Natural killer cell (primary cell): ENCODE measurements at regions not wholly inside any gene's neighbourhood (a gene's known extent, or its start where the extent isn't known, plus 50 kb on each side); places are given as distances from the start of the nearest gene placed in this dataset.

Source experiments
- ATAC-seq, 3 donors: fragments of 150-1000 bp in 2 of 3; fragments of 200-7000 bp in 1 of 3; cut with Tn5 transposase; 1 replicate in 1 of 3; 2 replicates in 2 of 3; pipeline ENCODE4 v1.10.0; 2021; ENCODE audit warnings: mild to moderate bottlenecking in 2 of 3, moderate library complexity in 2 of 3
- DNase-seq, 2 donors: peaks; one replicate each; pipeline versions ENCODE4 v3.0.0 to v3.0.0-alpha.2; 2013 to 2021; ENCODE audit warnings: mixed read lengths in 1 of 2
- H3K27ac ChIP-seq: one replicate; pipeline ENCODE4 v1.5.1; 2013; ENCODE audit warnings: mild to moderate bottlenecking, low read length
- H3K27me3 ChIP-seq: one replicate; pipeline ENCODE4 v1.6.1; 2013; ENCODE audit warnings: low read length; ENCODE audit not compliant: control insufficient read depth, insufficient read depth
- H3K36me3 ChIP-seq: one replicate; pipeline ENCODE4 v1.6.1; 2013; ENCODE audit warnings: low read length; ENCODE audit not compliant: control insufficient read depth, insufficient read depth
- H3K4me1 ChIP-seq: one replicate; pipeline ENCODE4 v1.6.1; 2013; ENCODE audit warnings: low read length; ENCODE audit not compliant: control insufficient read depth, insufficient read depth
- H3K4me3 ChIP-seq: one replicate; pipeline ENCODE4 v1.5.1; 2013; ENCODE audit warnings: low read length
- H3K9me3 ChIP-seq: one replicate; pipeline ENCODE4 v1.6.1; 2013; ENCODE audit warnings: low read length; ENCODE audit not compliant: control insufficient read depth, insufficient read depth
- H3K27ac Mint-ChIP-seq, 2 donors: one replicate each; pipeline ENCODE4 v1.8.0; 2022; ENCODE audit warnings: mild to moderate bottlenecking in 2 of 2, mixed read lengths in 2 of 2, moderate library complexity in 1 of 2
- H3K27me3 Mint-ChIP-seq, 2 donors: one replicate each; pipeline ENCODE4 v1.8.0; 2022; ENCODE audit warnings: low read depth in 2 of 2, mixed read lengths in 2 of 2
- H3K36me3 Mint-ChIP-seq: one replicate; pipeline ENCODE4 v1.8.0; 2022; ENCODE audit warnings: mixed read lengths
- H3K4me1 Mint-ChIP-seq, 2 donors: one replicate each; pipeline ENCODE4 v1.8.0; 2022; ENCODE audit warnings: mixed read lengths in 2 of 2
- H3K4me3 Mint-ChIP-seq: one replicate; pipeline ENCODE4 v1.8.0; 2022; ENCODE audit warnings: mild to moderate bottlenecking, moderate library complexity, mixed read lengths
- H3K9me3 Mint-ChIP-seq, 2 donors: one replicate each; pipeline ENCODE4 v1.8.0; 2022; ENCODE audit warnings: mixed read lengths in 2 of 2
- CTCF ChIP-seq: fragments of 200-600 bp; IDR thresholded peaks from one replicate; pipeline ENCODE4 v1.8.0; 2022; ENCODE audit warnings: antibody characterized with exemption
- WGBS: methylation state at CpG from one replicate; pipeline ENCODE4 v1.1.7; 2013; ENCODE audit warnings: missing lambda C conversion rate; ENCODE audit not compliant: insufficient coverage; 5-methylcytosine and 5-hydroxymethylcytosine counted together
- intact Hi-C: fragments of 100-400 bp; cut with micrococcal nuclease; formaldehyde crosslinking; loops from one replicate; pipeline ENCODE4 v1.14.2; 2022

- Histone ChIP-seq H3K27ac (no peak overlapping the region), H3K4me1 (no peaks in the 10 kb centered on the region), H3K36me3 (no peaks in the 10 kb centered on the region), H3K9me3 (no peaks in the 10 kb centered on the region), H3K27me3 (no peaks in the 10 kb centered on the region), H3K4me3 (no peak overlapping the region)
- 83% methylated on average over 1 of the region's 1 CpG for WGBS
- no peak overlapping the region for H3K4me3 Mint-ChIP-seq
- peaks cover 3 to 6% of the 10 kb centered on the region in 2 donors for H3K9me3 Mint-ChIP-seq
- H3K4me1 Mint-ChIP-seq: no peaks in the 10 kb centered on the region
- peaks cover 0 to 5% of the 10 kb centered on the region in 2 donors for H3K27me3 Mint-ChIP-seq
- intact Hi-C loops: no loop called here
- DNase-seq (no peak), ATAC-seq (no peak)
- TF ChIP-seq CTCF: no peak
- H3K27ac Mint-ChIP-seq: no peak overlapping the region
- no peaks in the 10 kb centered on the region for H3K36me3 Mint-ChIP-seq
These were observed 485.9 kb upstream of the GOT2 start for GRCh38 chr16:59220011-59220410.

- no peak overlapping the region for H3K4me3 ChIP-seq
These were observed 482.2 kb upstream of the GOT2 start for GRCh38 chr16:59216291-59216690.

GRCh38 chr16:59214455-59214854 is 480.3 kb upstream of the GOT2 start:
- intact Hi-C loops: no loop called here
- H3K27me3 Mint-ChIP-seq: peaks cover 0 to 1% of the 10 kb centered on the region in 2 donors
- no peaks in the 10 kb centered on the region for H3K4me1 Mint-ChIP-seq
- H3K27ac Mint-ChIP-seq: no peak overlapping the region
- H3K4me3 ChIP-seq: no peak overlapping the region
- H3K36me3 ChIP-seq: no peaks in the 10 kb centered on the region
- no peaks in the 10 kb centered on the region for H3K9me3 ChIP-seq
- WGBS: no CpG with 5 or more reads among the region's 2 CpGs
- no peak overlapping the region for H3K27ac ChIP-seq
- no peaks in the 10 kb centered on the region for H3K36me3 Mint-ChIP-seq
- H3K4me3 Mint-ChIP-seq: no peak overlapping the region
- H3K9me3 Mint-ChIP-seq: peaks cover 6% of the 10 kb centered on the region in 2 donors
- H3K27me3 ChIP-seq: no peaks in the 10 kb centered on the region
- DNase-seq (no peak), ATAC-seq (no peak)
- TF ChIP-seq CTCF: no peak
- H3K4me1 ChIP-seq: no peaks in the 10 kb centered on the region

More at GRCh38 chr16:59216291-59216690, 482.2 kb upstream of the GOT2 start:
- intact Hi-C loops: no loop called here
- no peak for TF ChIP-seq CTCF
- ATAC-seq (no peak), DNase-seq (no peak)
- no peaks in the 10 kb centered on the region for H3K4me1 Mint-ChIP-seq
- Histone ChIP-seq H3K4me1 (no peaks in the 10 kb centered on the region), H3K27ac (no peak overlapping the region), H3K9me3 (no peaks in the 10 kb centered on the region), H3K36me3 (no peaks in the 10 kb centered on the region), H3K27me3 (no peaks in the 10 kb centered on the region)
- H3K27ac Mint-ChIP-seq: no peak overlapping the region
- peaks cover 3 to 6% of the 10 kb centered on the region in 2 donors for H3K9me3 Mint-ChIP-seq
- no peak overlapping the region for H3K4me3 Mint-ChIP-seq
- WGBS: 86% methylated on average over 3 of the region's 3 CpGs
- H3K36me3 Mint-ChIP-seq: no peaks in the 10 kb centered on the region
- peaks cover 0 to 5% of the 10 kb centered on the region in 2 donors for H3K27me3 Mint-ChIP-seq

GRCh38 chr16:59213952-59214351 is 479.8 kb upstream of the GOT2 start:
- H3K4me1 Mint-ChIP-seq: no peaks in the 10 kb centered on the region
- Histone ChIP-seq H3K36me3 (no peaks in the 10 kb centered on the region), H3K4me1 (no peaks in the 10 kb centered on the region), H3K27ac (no peak overlapping the region), H3K27me3 (no peaks in the 10 kb centered on the region), H3K4me3 (no peak overlapping the region), H3K9me3 (no peaks in the 10 kb centered on the region)
- intact Hi-C loops: no loop called here
- H3K27ac Mint-ChIP-seq: no peak overlapping the region
- H3K27me3 Mint-ChIP-seq: no peaks in the 10 kb centered on the region
- no peak overlapping the region for H3K4me3 Mint-ChIP-seq
- ATAC-seq (no peak), DNase-seq (no peak)
- 0% methylated on average over 1 of the region's 1 CpG for WGBS
- no peak for TF ChIP-seq CTCF
- peaks cover 6 to 7% of the 10 kb centered on the region in 2 donors for H3K9me3 Mint-ChIP-seq
- H3K36me3 Mint-ChIP-seq: no peaks in the 10 kb centered on the region
